Prostate gland (tissue), 2 donors: ENCODE measurements at regions not wholly inside any gene's neighbourhood (a gene's known extent, or its start where the extent isn't known, plus 50 kb on each side); places are given as distances from the start of the nearest gene placed in this dataset.
"Not testable (repeated sequence)": the region's sequence is repeated elsewhere in the genome, so short reads cannot be mapped to it uniquely, and the experiment has no call there.

ENCODE experiments used
- DNase-seq: peaks from one replicate; pipeline ENCODE4 v3.0.0-alpha.2; 2019; ENCODE audit warnings: low spot score
- H3K27ac ChIP-seq, 2 donors: fragments of 200-600 bp; sonication (generic); 2 replicates each; pipeline ENCODE4 v1.5.1; 2017 to 2019
- H3K27me3 ChIP-seq: fragments of 200-600 bp; sonication (generic); replicated peaks from 2 replicates; pipeline ENCODE4 v1.5.1; 2019; ENCODE audit not compliant: insufficient read depth
- H3K36me3 ChIP-seq, 2 donors: fragments of 200-600 bp; sonication (generic); 1 replicate in 1 of 2; 2 replicates in 1 of 2; pipeline versions ENCODE4 v1.5.1 to v1.8.1; 2017 to 2019
- H3K4me1 ChIP-seq: fragments of 200-600 bp; sonication (generic); replicated peaks from 2 replicates; pipeline ENCODE4 v1.5.1; 2019
- H3K4me3 ChIP-seq, 2 donors: fragments of 200-600 bp; sonication (generic); 2 replicates each; pipeline ENCODE4 v1.5.1; 2017 to 2019
- H3K9me3 ChIP-seq: fragments of 200-600 bp; sonication (generic); 2 replicates; pipeline ENCODE4 v1.5.1; 2017
- POLR2A ChIP-seq: fragments of 450-650 bp; IDR thresholded peaks from one replicate; pipeline ENCODE4 v1.6.1; 2016; ENCODE audit warnings: antibody characterized with exemption, mild to moderate bottlenecking
- POLR2AphosphoS5 ChIP-seq: sonication (generic); formaldehyde crosslinking; IDR thresholded peaks from one replicate; pipeline ENCODE4 v1.6.1; 2017; ENCODE audit warnings: antibody characterized with exemption
- WGBS: methylation state at CpG from one replicate; pipeline ENCODE4 v1.1.5; 2018; 5-methylcytosine and 5-hydroxymethylcytosine counted together
- intact Hi-C: fragments of 100-400 bp; cut with DNase I; formaldehyde crosslinking; loops from one replicate; pipeline ENCODE4 v1.14.2; 2022
- TF ChIP-seq, protein P1 (sequence below), 4 experiments: fragments of 200-600 bp in 2 of 4; fragments of 450-650 bp in 2 of 4; sonication (generic) in 2 of 4; IDR thresholded peaks; 1 replicate in 3 of 4; 2 replicates in 1 of 4; pipeline ENCODE4 v1.5.1; 2016 to 2019; ENCODE audit warnings: antibody characterized with exemption in 4 of 4, mild to moderate bottlenecking in 2 of 4, moderate library complexity in 2 of 4

DNA sequence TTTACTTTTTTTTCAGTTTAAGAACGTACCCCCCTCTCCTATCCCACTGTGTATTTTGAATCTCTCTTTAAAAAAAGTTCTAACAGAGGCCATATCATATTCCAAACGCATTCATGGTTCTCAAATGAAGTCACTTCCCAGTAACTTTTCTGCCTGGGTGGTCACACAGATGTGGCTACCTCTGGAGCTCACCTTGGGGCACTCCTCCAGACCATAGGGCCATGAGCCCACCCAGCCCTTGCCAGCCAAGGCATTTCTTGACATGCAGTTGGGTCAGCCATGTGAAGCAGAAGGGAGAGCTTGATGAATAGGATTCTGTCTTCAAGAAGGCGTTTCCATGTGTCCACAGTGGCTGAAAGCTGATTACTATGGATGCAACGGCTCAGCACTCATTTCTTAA, 239.3 kb downstream of the RAB11FIP2 start:
- Histone ChIP-seq H3K27ac (no peak overlapping the region), H3K9me3 (no peaks in the 10 kb centered on the region), H3K27me3 (no peaks in the 10 kb centered on the region), H3K4me1 (no peaks in the 10 kb centered on the region), H3K36me3 (no peaks in the 10 kb centered on the region), H3K4me3 (no peak overlapping the region)
- intact Hi-C loops, result loop anchor here (5.0 to 10.0 kb wide), 2 partner anchors 235 to 343 kb away; no protein-coding TSS in a partner anchor
- 47% methylated on average over 4 of the region's 4 CpGs for WGBS
- no peak for DNase-seq
- TF ChIP-seq POLR2A (no peak), POLR2AphosphoS5 (no peak)
- TF ChIP-seq, protein P1, sequence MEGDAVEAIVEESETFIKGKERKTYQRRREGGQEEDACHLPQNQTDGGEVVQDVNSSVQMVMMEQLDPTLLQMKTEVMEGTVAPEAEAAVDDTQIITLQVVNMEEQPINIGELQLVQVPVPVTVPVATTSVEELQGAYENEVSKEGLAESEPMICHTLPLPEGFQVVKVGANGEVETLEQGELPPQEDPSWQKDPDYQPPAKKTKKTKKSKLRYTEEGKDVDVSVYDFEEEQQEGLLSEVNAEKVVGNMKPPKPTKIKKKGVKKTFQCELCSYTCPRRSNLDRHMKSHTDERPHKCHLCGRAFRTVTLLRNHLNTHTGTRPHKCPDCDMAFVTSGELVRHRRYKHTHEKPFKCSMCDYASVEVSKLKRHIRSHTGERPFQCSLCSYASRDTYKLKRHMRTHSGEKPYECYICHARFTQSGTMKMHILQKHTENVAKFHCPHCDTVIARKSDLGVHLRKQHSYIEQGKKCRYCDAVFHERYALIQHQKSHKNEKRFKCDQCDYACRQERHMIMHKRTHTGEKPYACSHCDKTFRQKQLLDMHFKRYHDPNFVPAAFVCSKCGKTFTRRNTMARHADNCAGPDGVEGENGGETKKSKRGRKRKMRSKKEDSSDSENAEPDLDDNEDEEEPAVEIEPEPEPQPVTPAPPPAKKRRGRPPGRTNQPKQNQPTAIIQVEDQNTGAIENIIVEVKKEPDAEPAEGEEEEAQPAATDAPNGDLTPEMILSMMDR (IDR thresholded peaks at IDR 0.05), result no peak

DNA sequence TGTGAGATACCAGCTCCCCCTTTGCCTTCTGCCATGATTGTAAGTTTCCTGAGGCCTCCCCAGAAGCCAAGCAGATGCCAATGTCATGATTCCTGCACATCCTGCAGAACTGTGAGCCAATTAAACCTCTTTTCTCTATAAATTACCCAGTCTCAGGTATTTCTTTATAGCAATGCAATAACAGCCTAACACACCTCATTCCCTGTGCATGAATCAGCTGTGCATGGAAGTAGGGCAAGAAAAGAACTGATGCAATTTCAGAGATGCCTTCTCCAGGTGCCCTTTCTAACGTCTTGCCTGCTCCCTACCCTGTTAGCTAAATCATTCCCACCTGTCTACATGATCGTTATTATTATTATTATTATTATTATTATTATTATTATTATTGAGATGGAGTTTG, 230.9 kb downstream of the RAB11FIP2 start:
- H3K4me3 ChIP-seq, H3K27me3 ChIP-seq, H3K9me3 ChIP-seq, DNase-seq, H3K36me3 ChIP-seq, H3K27ac ChIP-seq, H3K4me1 ChIP-seq, intact Hi-C loops: not testable (repeated sequence)
- 67% methylated on average over 2 of the region's 2 CpGs for WGBS

DNA sequence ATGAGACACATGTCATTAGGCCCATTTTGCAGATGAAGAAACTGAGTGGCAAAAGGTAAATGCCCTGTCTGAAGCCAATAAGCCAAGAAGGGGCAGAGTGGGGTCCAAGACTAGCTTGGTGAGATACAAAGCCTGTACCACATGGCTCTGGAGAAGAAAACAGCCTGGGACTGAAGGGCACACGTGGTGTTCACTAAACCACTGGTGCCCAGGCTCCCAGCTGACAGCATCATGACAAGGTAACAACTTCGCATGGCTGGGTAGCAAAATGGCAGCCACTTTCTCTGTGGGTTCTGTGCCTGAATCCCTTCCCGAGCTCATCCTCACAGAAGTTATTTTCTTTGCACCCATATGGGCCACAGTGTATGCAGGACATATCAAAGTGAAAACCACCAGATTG, 229.6 kb downstream of the RAB11FIP2 start:
- no peak for TF ChIP-seq POLR2AphosphoS5
- TF ChIP-seq, protein P1 (IDR thresholded peaks at IDR 0.05), result no peak
- no peak for TF ChIP-seq POLR2A
- Histone ChIP-seq H3K36me3 (no peaks in the 10 kb centered on the region), H3K27ac (no peak overlapping the region), H3K4me1 (no peaks in the 10 kb centered on the region), H3K9me3 (no peaks in the 10 kb centered on the region), H3K4me3 (no peak overlapping the region), H3K27me3 (no peaks in the 10 kb centered on the region)
- 90% methylated on average over 3 of the region's 3 CpGs for WGBS
- intact Hi-C loops, result no loop called here
- no peak for DNase-seq

DNA sequence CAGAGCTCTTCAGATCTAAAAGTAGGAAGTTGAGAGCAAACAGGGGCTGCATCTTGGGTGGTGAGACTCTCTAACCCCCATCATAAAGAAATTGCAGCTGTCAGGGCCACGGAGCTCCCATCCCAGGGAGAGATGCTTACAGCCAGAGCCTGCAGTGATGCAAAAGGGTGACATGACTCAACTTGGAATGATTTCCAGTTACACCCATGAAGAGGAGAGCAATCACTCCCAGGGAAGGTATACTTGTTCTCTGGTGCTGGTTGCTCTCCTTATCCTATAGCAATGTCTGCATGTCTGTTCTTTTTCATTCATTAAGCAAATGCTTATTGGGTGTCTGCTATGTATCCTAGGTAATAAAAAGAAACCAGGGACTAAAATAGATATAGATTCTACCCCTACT, 228.0 kb downstream of the RAB11FIP2 start:
- no peak overlapping the region for H3K4me3 ChIP-seq
- no peak overlapping the region for H3K27ac ChIP-seq
- no peak for TF ChIP-seq POLR2AphosphoS5
- no peak for TF ChIP-seq POLR2A
- TF ChIP-seq, protein P1 (IDR thresholded peaks at IDR 0.05), result no peak
- no peaks in the 10 kb centered on the region for H3K27me3 ChIP-seq
- WGBS, result 38% methylated on average over 1 of the region's 1 CpG
- no peak for DNase-seq
- no peaks in the 10 kb centered on the region for H3K9me3 ChIP-seq
- no peaks in the 10 kb centered on the region for H3K36me3 ChIP-seq
- intact Hi-C loops, result no loop called here
- H3K4me1 ChIP-seq, result no peaks in the 10 kb centered on the region

DNA sequence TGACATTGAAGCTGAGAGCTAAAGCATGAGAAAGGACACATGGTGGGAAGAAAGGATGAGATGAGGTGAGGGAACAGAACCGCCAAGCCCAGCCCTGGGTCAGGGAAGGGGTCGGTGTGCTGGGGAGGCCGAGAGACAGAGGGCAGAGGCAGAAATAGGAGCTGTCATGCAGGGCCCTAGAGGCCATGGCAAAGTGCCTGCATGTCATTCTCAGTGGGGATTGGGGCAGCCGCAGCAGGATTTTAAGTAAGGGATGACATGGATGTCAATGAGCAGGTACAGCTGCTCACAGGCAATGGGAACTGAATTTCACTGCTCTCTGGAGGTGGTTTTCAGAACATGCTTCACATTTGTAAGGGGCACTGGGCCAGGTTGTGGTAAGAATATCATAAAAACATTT, 227.4 kb downstream of the RAB11FIP2 start:
- no peak for DNase-seq
- Histone ChIP-seq H3K27ac (no peak overlapping the region), H3K9me3 (no peaks in the 10 kb centered on the region), H3K4me1 (no peaks in the 10 kb centered on the region), H3K36me3 (no peaks in the 10 kb centered on the region), H3K4me3 (no peak overlapping the region), H3K27me3 (no peaks in the 10 kb centered on the region)
- 69% methylated on average over 4 of the region's 4 CpGs for WGBS
- intact Hi-C loops, result no loop called here
- TF ChIP-seq POLR2AphosphoS5 (no peak), POLR2A (no peak)
- TF ChIP-seq, protein P1 (IDR thresholded peaks at IDR 0.05), result no peak
